Hepatic stellate cell (primary cell): ENCODE measurements at regions not wholly inside any gene's neighbourhood (a gene's known extent, or its start where the extent isn't known, plus 50 kb on each side); places are given as distances from the start of the nearest gene placed in this dataset.

Experiments
- DNase-seq: peaks from one replicate; pipeline ENCODE4 v3.0.0; 2011; ENCODE audit warnings: low spot score

DNA sequence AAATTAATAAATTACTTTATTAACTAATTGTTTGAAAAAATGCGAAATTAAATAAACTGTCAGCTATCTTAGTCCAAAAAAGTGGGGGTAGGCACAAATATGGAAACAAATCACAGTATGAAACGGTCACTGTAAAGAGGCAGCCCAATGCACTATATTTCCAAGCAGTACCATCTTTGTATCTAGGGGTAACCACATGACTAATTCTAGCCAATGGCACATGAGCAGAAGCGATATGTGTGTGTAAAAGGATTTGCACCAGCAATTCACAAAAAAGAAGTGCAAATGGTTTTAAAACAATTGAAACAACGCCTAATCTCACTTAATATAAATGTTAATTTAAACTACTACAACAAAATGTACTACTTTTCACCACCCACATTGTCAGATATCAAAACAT, 129.5 kb upstream of the PRNP start:
- no peak for DNase-seq

GRCh38 chr20:4555188-4555890, 130.9 kb upstream of the PRNP start:
- DNase-seq: peak; percentile 4

DNA sequence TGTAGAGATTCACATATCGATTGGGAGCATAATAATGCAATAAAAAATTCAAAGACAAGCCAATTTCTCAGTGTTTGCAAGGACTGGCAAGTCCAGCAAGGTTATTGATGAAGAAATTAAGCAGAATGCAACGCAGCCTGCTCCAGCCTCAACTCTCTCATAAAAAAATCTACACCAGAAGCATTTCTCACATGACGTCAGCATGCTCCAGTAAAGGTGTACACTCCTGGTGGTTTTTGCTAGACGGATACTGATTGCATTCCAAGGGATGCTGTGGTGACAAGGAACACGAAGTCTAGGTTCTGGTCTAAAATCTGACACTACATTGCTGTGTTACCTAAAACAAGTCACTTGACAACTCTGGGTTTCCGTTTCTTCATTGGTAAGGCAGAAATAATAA, 131.9 kb upstream of the PRNP start:
- DNase-seq: no peak

DNA sequence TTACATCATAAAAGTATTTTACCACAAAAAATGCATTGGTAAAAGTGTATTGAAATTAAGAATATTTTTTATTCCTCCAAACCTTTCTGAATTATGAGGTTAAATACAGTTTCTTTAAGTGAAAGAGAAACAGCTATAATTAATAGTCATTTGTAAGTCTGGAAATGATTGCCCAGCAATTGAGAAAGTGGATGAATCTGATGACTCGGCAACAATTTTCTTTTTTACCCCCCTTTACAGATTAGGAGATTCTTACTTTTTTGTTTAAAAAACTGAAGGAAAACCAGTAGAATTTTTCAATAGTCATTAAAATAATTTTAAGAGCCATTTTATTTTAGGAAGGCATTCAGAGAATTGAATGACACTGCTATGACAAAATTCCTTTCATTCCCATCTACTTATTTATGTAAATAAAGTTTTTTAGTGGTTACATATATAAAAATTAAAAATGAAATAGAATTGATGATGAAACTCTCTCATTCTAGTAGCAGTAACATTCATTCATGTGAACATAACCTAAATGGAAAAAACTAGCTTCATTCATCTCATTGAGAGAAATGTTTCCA, 134.1 kb upstream of the PRNP start:
- no peak for DNase-seq

GRCh38 chr20:4550740-4551139, 135.5 kb upstream of the PRNP start:
- DNase-seq: no peak

DNA sequence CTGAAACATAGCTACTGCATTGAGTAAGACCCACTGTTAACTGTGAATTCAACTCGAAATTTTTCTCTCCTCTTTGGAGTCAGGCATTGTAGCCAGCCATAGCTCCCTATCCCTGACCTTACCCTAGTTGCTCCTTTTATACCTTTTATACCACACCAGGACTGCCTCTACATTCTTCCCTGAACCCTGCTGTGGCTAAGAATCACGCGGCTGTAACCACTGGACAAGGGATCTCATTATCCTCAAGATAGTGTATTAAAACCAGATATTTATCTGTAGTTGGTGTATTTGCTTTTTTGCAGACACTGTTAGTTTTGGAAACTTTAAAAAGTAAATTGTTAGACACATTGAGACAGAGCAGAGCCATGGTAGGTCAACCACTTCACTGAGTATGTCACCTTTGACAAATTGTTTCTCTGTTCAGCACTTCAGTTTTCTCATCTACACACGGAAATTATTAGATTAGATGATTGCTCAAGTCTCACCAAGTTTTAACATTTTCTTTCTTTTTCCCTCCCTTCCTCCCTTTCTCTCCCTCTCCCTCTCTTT, 136.5 kb upstream of the PRNP start:
- no peak for DNase-seq

DNA sequence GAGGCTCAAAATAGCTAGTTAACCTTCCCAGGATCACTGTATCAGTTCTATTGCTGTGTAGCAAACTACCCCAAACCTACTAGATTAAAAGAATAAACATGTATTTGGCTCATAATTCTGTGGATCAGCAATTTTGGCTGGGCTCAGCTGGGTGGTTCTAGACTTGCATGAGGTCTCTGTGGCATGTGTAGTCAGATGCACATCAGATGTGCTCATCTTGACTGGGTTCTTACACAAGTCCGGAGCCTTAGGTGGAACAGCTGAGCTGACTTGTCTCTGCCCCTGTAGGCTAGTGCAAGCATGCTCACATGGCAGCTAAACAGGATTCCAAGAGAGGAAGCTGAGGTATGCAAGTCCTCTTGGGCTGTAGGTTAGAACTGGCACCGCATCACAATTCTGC, 137.7 kb upstream of the PRNP start:
- no peak for DNase-seq

- peak; percentile 43 for DNase-seq
These were observed 139.5 kb upstream of the PRNP start for GRCh38 chr20:4546786-4547185.

DNA sequence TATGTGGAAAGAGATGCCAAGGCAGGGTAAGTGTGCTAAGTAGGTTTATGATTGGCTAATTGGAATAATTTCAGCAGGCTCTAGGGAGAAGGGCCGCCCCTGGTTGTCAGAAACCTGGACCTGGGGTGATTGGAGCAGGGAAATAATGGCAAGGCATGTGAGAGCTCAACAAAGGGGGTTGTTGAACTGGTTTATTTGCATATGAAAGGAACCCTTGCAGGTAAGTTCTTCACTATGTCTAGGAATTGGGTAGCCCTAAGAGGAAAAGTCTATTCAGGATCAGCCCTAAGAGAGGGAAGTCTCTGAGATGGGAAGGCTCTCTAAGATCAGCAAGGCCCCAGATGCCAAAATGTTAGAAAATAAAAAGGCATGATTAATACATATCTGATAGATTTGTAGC, 139.9 kb upstream of the PRNP start:
- DNase-seq: no peak

DNA sequence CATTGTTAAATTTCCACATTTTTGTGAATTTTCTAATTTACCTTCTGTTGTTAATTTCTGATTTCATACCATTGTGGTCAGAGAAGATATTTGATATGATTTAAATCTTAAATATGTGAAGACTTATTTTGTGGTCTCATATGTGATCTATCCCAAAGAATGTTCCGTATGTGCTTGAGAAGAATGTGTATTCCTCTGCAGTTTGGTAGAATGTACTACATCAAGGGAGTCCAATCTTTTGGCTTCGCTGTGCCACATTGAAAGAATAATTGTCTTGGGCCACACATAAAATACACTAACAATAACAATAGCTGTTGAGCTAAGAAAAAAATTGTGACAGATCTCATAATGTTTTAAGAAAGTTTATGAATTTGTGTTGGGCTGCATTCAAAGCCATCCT, 140.7 kb upstream of the PRNP start:
- DNase-seq: no peak

GRCh38 chr20:4544765-4545164, 141.5 kb upstream of the PRNP start:
- no peak for DNase-seq

- DNase-seq: no peak
These were observed 144.0 kb upstream of the PRNP start for GRCh38 chr20:4542270-4542669.

DNA sequence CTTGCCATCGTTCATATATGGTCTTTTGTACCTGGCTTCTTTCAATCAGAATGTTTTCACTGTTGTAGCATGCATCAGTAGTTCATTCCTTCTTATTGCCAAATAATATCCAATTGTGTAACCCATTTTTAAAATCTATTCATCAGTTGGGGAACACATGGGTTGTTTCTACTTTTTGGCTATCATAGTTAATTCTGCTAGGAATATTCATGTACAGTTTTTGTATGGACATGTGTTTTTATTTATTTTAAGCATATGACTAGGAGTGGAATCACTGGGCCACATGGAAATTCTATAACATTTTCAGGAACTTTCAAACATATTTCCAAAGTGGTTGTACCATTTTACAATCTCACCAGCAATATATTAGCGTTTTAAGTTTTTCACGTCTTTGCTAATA, 151.9 kb upstream of the PRNP start:
- DNase-seq: no peak

- DNase-seq: no peak
These were observed 152.7 kb upstream of the PRNP start for GRCh38 chr20:4533368-4534133.

DNA sequence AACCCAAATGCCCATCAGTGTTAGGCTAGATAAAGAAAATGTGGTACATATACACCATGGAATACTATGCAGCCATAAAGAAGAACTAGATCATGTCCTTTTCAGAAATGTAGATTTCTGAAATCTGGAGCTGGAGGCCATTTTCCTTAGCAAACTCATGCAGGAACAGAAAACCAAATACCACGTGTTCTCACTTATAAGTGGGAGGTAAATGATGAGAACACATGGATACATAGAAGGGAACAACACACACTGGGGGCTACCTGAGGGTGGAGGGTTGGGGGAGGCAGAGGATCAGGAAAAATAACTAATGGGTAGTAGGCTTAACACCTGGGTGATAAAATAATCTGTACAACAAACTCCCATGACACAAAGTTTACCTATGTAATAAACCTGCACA, 153.5 kb upstream of the PRNP start:
- no peak for DNase-seq

DNA sequence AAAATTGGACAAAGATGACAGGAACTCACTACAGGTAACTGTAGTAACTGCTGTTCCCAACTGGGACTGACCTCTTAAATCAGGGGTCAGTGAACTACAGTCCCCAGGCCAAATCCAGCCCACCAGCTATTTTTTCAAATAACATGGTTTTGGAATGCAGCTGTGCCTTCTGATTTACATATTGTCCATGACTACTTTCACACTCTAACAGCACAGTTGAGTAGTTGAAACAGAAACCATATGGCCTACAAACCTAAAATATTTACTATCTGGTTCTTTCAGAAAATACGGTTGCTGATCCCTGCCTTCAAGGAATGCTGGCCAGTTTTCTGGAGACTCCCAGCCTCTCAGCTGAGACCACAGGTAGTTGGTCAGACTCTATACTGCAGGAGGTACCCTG, 161.5 kb upstream of the PRNP start:
- no peak for DNase-seq

DNA sequence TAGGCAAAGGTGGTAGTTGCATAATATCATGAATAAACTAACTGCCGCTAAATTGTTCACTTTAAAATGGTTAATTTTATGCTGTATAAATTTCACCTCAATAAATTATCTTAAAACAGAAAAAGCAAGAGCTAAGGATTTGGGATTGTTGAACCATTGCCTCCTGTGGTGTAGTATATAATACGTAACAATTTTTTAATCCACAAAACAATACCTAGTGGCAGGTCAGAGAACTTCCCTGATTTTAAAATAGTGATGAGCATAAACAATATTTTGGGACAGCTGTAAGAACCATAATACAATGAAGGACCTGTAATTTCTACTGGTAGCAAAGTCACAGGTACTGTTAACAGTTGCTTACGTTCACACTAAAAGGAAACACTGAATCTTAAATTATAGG, 161.9 kb upstream of the PRNP start:
- no peak for DNase-seq

GRCh38 chr20:4522310-4522709, 163.9 kb upstream of the PRNP start:
- no peak for DNase-seq

DNA sequence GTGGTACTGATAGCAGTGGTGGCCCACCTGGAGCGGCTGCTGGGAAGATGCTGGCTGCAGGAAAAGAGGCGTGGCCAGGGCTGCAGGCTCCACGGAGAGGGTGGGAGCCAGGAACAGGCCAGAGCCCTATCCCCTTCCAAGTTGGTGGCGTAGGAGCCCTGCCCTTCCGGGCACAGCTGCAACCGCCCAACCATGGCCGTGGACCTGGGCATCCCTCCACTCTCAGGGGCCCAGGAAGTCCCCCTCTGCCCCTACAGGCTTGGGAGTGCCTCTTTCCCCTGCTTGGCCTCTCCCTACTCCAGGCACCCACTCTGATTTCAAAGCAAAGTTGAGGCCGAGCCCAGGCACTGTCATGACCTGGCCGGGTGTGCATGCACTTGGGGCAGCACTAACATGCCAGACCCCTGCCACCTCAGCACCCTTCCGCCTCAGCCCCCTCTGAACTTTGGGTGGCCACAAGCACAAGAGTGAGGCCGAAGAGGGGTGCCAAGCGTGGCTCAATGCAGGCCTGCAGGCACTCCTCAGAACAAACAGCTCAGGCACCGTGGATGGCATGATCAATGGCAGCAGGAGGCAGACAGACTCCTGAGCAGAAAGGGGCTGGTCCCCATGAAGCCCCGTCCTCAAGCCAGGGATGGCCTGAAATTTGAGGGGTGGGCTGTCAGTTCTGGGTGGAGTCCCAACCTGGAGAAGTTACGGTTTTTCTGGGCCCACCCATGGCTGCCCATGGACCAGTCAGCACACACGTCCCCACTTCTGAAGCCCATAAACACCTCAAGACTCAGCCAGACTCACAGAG, 164.9 kb upstream of the PRNP start:
- no peak for DNase-seq

- no peak for DNase-seq
These were observed 166.7 kb upstream of the PRNP start for GRCh38 chr20:4519534-4519933.

- no peak for DNase-seq
These were observed 169.4 kb upstream of the PRNP start for GRCh38 chr20:4516876-4517275.

DNA sequence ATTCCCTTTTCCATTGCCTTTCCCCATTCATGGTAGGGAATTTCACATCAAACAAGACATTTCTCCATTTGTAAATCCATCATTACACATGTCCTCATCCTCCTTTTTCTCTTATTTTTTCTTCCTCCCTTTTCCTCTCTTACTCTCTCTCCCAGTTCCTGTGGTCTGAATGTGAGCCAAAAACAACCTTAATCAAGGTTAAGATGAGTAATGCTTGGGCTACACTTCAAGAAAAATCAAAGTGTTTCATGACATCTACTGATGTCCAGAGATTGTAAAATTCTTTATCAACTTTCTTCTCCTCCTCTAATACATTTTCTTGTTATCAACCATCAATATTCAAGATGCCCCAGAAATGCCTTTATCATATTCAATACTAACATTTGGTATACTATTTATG, 172.5 kb upstream of the PRNP start:
- peak; percentile 26 for DNase-seq
